Liver (tissue), 8 donors: ENCODE measurements at regions not wholly inside any gene's neighbourhood (a gene's known extent, or its start where the extent isn't known, plus 50 kb on each side); places are given as distances from the start of the nearest gene placed in this dataset.

Experiments used
- DNase-seq: peaks from one replicate; pipeline ENCODE4 v3.0.0-alpha.2; 2017; ENCODE audit warnings: low spot score
- H3K27ac ChIP-seq, 2 donors: one replicate each; pipeline ENCODE4 v1.7.0; 2013; ENCODE audit warnings: inconsistent platforms in 2 of 2, low read length in 2 of 2, control low read depth in 1 of 2, low read depth in 1 of 2, mild to moderate bottlenecking in 1 of 2
- H3K27me3 ChIP-seq, 4 donors: one replicate each; pipeline versions ENCODE4 v1.6.1 to v1.7.0; 2013; ENCODE audit warnings: low read length in 3 of 4, inconsistent platforms in 1 of 4, mild to moderate bottlenecking in 1 of 4, moderate library complexity in 1 of 4; ENCODE audit not compliant: control insufficient read depth in 4 of 4, insufficient read depth in 4 of 4
- H3K36me3 ChIP-seq, 4 donors: one replicate each; pipeline versions ENCODE4 v1.6.1 to v1.7.0; 2013; ENCODE audit warnings: low read length in 3 of 4, mild to moderate bottlenecking in 3 of 4, low read depth in 1 of 4, moderate library complexity in 1 of 4; ENCODE audit not compliant: control insufficient read depth in 4 of 4, insufficient read depth in 3 of 4
- H3K4me1 ChIP-seq, 4 donors: one replicate each; pipeline versions ENCODE4 v1.6.1 to v1.7.0; 2013; ENCODE audit warnings: low read length in 3 of 4, mild to moderate bottlenecking in 3 of 4, moderate library complexity in 1 of 4; ENCODE audit not compliant: control insufficient read depth in 4 of 4, insufficient read depth in 4 of 4
- H3K4me3 ChIP-seq, 3 donors: one replicate each; pipeline versions ENCODE4 v1.6.1 to v1.7.0; 2013; ENCODE audit warnings: low read length in 3 of 3, control low read depth in 1 of 3, low read depth in 1 of 3, mild to moderate bottlenecking in 1 of 3
- H3K9ac ChIP-seq, 2 donors: one replicate each; pipeline ENCODE4 v1.7.0; 2013; ENCODE audit warnings: low read length in 2 of 2, mild to moderate bottlenecking in 2 of 2, moderate library complexity in 2 of 2, control low read depth in 1 of 2, low read depth in 1 of 2
- H3K9me3 ChIP-seq, 4 donors: one replicate each; pipeline versions ENCODE4 v1.6.1 to v1.7.0; 2013; ENCODE audit warnings: low read length in 3 of 4; ENCODE audit not compliant: control insufficient read depth in 4 of 4
- CTCF ChIP-seq: fragments of 150-350 bp; IDR thresholded peaks from 2 replicates; pipeline ENCODE4 v1.5.1; 2017; ENCODE audit warnings: improper control_type of control experiment, low read depth, low read length; ENCODE audit not compliant: missing input control
- FOXA1 ChIP-seq: IDR thresholded peaks from 2 replicates; pipeline ENCODE4 v1.6.1; 2016; ENCODE audit warnings: antibody characterized with exemption
- FOXA2 ChIP-seq: IDR thresholded peaks from 2 replicates; pipeline ENCODE4 v1.6.1; 2016; ENCODE audit warnings: antibody characterized with exemption
- GABPA ChIP-seq, 2 donors: IDR thresholded peaks in 1 of 2; conservative IDR thresholded peaks in 1 of 2; 2 replicates each; pipeline ENCODE4 v1.6.1; 2016; ENCODE audit warnings: antibody characterized with exemption in 2 of 2, mild to moderate bottlenecking in 1 of 2, moderate library complexity in 1 of 2
- HNF4A ChIP-seq, 2 donors: conservative IDR thresholded peaks; 2 replicates each; pipeline ENCODE4 v1.6.1; 2016; ENCODE audit warnings: antibody characterized with exemption in 2 of 2, mild to moderate bottlenecking in 2 of 2
- MAX ChIP-seq: IDR thresholded peaks from 2 replicates; pipeline ENCODE4 v1.6.1; 2016; ENCODE audit warnings: antibody characterized with exemption
- NR2F2 ChIP-seq: IDR thresholded peaks from 2 replicates; pipeline ENCODE4 v1.6.1; 2016; ENCODE audit warnings: antibody characterized with exemption
- RAD21 ChIP-seq, 2 donors: IDR thresholded peaks; 2 replicates each; pipeline ENCODE4 v1.6.1; 2016; ENCODE audit warnings: antibody characterized with exemption in 2 of 2, mild to moderate bottlenecking in 2 of 2
- RXRA ChIP-seq, 2 donors: IDR thresholded peaks; 2 replicates each; pipeline ENCODE4 v1.6.1; 2017 to 2018; ENCODE audit warnings: antibody characterized with exemption in 2 of 2, mild to moderate bottlenecking in 1 of 2
- SP1 ChIP-seq: IDR thresholded peaks from 2 replicates; pipeline ENCODE4 v1.6.1; 2018; ENCODE audit warnings: antibody characterized with exemption, mild to moderate bottlenecking
- TAF1 ChIP-seq: conservative IDR thresholded peaks from 2 replicates; pipeline ENCODE4 v1.6.1; 2016; ENCODE audit warnings: antibody characterized with exemption, mild to moderate bottlenecking
- YY1 ChIP-seq: IDR thresholded peaks from 2 replicates; pipeline ENCODE4 v1.6.1; 2016; ENCODE audit warnings: antibody characterized with exemption, mild to moderate bottlenecking
- WGBS: extraction: QIAGEN DNeasy Blood & Tissue Kit; methylation state at CpG from one replicate; pipeline ENCODE4 v1.1.7; 2013; 5-methylcytosine and 5-hydroxymethylcytosine counted together
- TF ChIP-seq, protein P1 (sequence below): IDR thresholded peaks from 2 replicates; pipeline ENCODE4 v1.6.1; 2016; ENCODE audit warnings: antibody characterized with exemption, mild to moderate bottlenecking
- TF ChIP-seq, protein P2 (sequence below): IDR thresholded peaks from 2 replicates; pipeline ENCODE4 v1.6.1; 2016; ENCODE audit warnings: antibody characterized with exemption
- donor health status: healthy.
- donor health status: healthy.
- donor health status: healthy.
- donor health status: healthy.
- donor health status: healthy.

DNA sequence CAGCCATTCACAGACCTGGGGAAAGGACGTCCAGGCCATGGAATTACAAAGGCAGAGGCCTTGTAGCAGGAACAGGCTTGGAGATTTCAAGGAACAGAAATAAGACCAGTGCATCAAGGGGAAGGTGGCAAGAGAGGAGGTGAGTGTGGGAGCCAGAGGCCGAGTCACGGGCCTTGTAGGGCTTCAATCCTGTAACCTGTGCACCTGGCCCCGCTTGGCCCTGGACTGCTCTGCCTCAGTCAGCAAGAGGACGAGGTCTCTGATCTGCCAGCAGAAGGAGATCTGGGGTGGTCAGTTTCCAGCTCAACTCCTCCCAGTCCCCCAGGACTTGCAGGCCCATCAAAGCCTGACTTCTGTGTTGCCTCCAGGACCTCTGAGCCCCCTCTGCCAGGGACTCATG lies 200.8 kb downstream of the VRK1 start:
- WGBS: 86% methylated on average over 5 of the region's 5 CpGs
- TF ChIP-seq YY1: no peak
- no peak for TF ChIP-seq CTCF
- TF ChIP-seq RXRA (IDR thresholded peaks at IDR 0.05): no peak
- no peak for TF ChIP-seq TAF1
- TF ChIP-seq, protein P1, sequence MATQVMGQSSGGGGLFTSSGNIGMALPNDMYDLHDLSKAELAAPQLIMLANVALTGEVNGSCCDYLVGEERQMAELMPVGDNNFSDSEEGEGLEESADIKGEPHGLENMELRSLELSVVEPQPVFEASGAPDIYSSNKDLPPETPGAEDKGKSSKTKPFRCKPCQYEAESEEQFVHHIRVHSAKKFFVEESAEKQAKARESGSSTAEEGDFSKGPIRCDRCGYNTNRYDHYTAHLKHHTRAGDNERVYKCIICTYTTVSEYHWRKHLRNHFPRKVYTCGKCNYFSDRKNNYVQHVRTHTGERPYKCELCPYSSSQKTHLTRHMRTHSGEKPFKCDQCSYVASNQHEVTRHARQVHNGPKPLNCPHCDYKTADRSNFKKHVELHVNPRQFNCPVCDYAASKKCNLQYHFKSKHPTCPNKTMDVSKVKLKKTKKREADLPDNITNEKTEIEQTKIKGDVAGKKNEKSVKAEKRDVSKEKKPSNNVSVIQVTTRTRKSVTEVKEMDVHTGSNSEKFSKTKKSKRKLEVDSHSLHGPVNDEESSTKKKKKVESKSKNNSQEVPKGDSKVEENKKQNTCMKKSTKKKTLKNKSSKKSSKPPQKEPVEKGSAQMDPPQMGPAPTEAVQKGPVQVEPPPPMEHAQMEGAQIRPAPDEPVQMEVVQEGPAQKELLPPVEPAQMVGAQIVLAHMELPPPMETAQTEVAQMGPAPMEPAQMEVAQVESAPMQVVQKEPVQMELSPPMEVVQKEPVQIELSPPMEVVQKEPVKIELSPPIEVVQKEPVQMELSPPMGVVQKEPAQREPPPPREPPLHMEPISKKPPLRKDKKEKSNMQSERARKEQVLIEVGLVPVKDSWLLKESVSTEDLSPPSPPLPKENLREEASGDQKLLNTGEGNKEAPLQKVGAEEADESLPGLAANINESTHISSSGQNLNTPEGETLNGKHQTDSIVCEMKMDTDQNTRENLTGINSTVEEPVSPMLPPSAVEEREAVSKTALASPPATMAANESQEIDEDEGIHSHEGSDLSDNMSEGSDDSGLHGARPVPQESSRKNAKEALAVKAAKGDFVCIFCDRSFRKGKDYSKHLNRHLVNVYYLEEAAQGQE: no peak
- TF ChIP-seq MAX: no peak
- TF ChIP-seq HNF4A (conservative IDR thresholded peaks at IDR 0.05): no peak
- no peak for TF ChIP-seq RAD21 (IDR thresholded peaks at IDR 0.05)
- no peak for TF ChIP-seq NR2F2
- no peak for TF ChIP-seq FOXA1
- no peak for TF ChIP-seq GABPA (IDR thresholded peaks at IDR 0.05 in 1 of 2, conservative IDR thresholded peaks at IDR 0.05 in 1 of 2)
- TF ChIP-seq SP1: no peak
- H3K27ac ChIP-seq: no peak overlapping the region
- H3K4me1 ChIP-seq: no peaks in the 10 kb centered on the region
- H3K9ac ChIP-seq: no peak overlapping the region
- peaks cover 0 to 4% (median 0%) of the 10 kb centered on the region in 4 donors for H3K9me3 ChIP-seq
- DNase-seq: no peak
- H3K36me3 ChIP-seq: no peaks in the 10 kb centered on the region
- H3K4me3 ChIP-seq: no peak overlapping the region
- H3K27me3 ChIP-seq: peaks cover 0 to 2% (median 0%) of the 10 kb centered on the region in 4 donors

GRCh38 chr14:96999654-97000155 lies 202.5 kb downstream of the VRK1 start:
- Histone ChIP-seq H3K27me3 (peaks cover 0 to 2% (median 0%) of the 10 kb centered on the region in 4 donors), H3K4me3 (no peak overlapping the region), H3K4me1 (no peaks in the 10 kb centered on the region), H3K9ac (no peak overlapping the region), H3K9me3 (peaks cover 0 to 4% (median 0%) of the 10 kb centered on the region in 4 donors), H3K27ac (no peak overlapping the region), H3K36me3 (no peaks in the 10 kb centered on the region)
- DNase-seq: no peak
- TF ChIP-seq, protein P2, sequence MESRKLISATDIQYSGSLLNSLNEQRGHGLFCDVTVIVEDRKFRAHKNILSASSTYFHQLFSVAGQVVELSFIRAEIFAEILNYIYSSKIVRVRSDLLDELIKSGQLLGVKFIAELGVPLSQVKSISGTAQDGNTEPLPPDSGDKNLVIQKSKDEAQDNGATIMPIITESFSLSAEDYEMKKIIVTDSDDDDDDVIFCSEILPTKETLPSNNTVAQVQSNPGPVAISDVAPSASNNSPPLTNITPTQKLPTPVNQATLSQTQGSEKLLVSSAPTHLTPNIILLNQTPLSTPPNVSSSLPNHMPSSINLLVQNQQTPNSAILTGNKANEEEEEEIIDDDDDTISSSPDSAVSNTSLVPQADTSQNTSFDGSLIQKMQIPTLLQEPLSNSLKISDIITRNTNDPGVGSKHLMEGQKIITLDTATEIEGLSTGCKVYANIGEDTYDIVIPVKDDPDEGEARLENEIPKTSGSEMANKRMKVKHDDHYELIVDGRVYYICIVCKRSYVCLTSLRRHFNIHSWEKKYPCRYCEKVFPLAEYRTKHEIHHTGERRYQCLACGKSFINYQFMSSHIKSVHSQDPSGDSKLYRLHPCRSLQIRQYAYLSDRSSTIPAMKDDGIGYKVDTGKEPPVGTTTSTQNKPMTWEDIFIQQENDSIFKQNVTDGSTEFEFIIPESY: no peak
- no peak for TF ChIP-seq SP1
- TF ChIP-seq, protein P1: no peak
- TF ChIP-seq FOXA1: no peak
- TF ChIP-seq FOXA2: no peak
- TF ChIP-seq HNF4A (conservative IDR thresholded peaks at IDR 0.05): no peak
- WGBS: 57% methylated on average over 1 of the region's 1 CpG
